HG03354 (cell line): ENCODE measurements at regions not wholly inside any gene's neighbourhood (a gene's known extent, or its start where the extent isn't known, plus 50 kb on each side); places are given as distances from the start of the nearest gene placed in this dataset.

Source experiments
- ATAC-seq: cut with Tn5 transposase; IDR thresholded peaks from one replicate; pipeline ENCODE4 v1.9.1; 2021; ENCODE audit warnings: mild to moderate bottlenecking; ENCODE audit not compliant: unreplicated experiment, poor library complexity, severe bottlenecking

DNA sequence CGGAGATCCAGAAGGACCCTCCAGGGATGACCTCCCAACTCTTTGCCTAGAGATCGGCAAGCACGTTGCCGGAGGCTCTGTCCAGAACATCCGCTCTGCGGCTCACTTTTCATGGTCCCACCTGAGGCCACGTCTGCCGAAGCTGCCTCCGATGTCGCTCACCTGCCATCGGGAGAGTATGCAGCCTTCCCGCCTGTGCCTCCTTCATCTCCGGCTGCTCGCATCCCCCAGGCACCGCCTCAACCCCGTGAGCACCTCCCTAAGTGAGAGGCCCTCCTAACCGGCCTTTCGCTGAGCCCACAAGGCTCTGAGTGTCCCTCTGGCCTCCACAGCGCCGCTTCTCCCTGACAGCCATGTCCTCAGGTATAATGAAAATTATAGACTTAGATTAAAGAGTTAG, 275.1 kb downstream of the EFNB2 start:
- ATAC-seq: no peak

DNA sequence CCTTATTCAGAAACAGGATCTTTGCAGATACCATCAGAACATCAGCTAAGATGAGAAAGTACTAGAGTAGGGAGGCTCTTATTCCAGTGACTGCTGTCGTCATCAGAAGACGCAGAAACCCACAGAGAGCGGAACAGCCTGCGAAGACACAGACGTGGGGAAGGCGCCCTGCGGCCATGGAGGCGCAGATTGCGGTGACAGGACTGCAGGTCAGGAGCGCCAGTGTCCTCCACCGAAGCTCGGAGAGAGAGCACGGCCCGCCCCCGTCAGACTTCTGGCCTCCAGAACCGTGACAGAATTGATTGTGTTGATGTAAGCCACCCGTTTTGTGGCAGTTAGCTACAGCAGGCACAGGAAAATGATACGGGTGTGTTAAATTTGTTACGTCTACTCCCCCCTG, 275.5 kb downstream of the EFNB2 start:
- ATAC-seq: no peak

- ATAC-seq: no peak
Observed at GRCh38 chr13:106246666-106247188, 288.7 kb downstream of the EFNB2 start.

DNA sequence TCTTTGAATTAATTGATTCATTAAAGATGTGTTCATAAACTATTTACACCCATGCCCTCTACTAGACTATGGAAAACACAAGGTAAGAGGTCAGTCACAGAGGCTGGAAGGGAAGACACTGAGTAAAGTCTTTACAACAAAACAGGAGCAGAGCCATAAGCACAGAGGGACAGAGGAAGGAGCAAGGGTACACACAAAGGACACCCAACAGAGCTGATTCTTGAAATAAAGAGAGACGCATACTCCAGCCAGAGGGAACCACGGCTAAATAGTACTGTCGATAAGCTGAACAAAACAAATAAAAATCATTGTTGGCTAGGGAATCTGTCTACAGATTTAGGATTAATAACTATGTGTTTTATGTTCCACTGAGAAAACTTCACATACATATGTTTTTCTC, 289.2 kb downstream of the EFNB2 start:
- no peak for ATAC-seq

DNA sequence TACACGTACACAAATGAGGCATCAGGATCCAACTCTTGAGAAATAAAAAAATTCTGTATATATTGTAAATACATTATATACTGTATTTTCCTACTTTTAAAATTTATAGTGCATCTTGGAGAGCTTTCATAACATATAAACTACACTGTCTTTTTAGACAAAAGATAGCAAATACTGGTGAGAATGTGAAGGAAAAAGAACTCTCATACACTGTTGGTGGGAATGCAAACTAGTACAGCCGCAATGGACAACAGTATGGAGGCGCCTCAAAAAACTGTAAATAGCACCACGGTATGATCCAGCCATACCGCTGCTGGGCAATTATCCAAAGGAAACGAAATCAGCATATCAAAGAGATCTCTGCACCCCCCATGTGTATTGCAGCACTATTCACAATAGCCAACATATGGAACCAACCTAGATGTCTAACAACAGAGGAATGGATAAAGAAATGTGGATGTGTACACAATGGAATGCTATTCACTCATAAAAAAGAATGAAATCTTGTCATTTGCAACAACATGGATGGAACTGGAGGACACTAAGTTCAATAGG, 292.4 kb downstream of the EFNB2 start:
- no peak for ATAC-seq

DNA sequence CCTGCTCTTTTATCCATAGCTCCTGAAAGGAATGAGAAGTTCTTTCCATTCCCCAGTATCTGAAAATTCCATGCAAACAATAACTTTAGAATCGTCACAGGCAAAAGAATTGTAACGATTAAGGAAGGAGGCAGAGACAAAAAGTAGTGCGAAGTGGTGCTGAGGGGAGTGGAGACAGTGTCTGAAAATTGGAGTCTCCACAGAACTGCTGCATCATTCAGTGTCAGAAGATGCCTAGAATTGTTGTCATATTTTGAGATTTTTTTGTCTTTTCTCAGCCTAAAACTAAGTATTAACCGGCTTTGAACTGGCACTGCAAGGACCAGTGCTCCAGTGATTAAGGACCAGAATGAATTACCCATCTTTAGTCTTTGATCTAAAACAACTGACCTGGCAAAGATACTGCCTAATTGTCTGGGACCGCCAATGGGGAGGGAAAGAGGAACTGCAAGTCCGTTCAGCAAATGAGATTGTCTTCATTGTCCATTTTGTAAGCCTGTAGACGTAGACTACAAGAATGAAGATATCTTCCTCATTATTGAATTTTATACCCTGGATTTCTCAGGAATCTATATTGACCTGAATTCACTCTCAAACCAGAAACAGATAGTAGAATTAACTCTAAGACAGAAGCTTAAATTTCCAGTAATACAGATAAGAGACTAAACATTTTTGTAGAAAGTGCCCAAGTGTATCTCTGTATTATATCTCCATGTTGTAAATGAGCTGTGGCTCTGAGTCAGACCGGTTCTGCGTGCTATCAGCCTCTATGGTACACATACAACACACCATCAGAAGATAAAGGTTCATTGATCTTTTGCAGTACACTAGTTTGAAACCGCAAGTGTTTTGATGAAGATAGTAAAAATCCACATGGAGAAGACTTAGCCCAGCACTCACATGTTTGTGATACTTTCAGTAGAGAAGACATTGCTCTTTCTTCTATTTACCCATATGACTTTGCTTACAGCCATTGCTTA, 293.2 kb downstream of the EFNB2 start:
- no peak for ATAC-seq

- ATAC-seq: no peak
Observed at GRCh38 chr13:106238690-106239089, 296.8 kb downstream of the EFNB2 start.

GRCh38 chr13:106234636-106235035, 300.8 kb downstream of the EFNB2 start:
- ATAC-seq: no peak

DNA sequence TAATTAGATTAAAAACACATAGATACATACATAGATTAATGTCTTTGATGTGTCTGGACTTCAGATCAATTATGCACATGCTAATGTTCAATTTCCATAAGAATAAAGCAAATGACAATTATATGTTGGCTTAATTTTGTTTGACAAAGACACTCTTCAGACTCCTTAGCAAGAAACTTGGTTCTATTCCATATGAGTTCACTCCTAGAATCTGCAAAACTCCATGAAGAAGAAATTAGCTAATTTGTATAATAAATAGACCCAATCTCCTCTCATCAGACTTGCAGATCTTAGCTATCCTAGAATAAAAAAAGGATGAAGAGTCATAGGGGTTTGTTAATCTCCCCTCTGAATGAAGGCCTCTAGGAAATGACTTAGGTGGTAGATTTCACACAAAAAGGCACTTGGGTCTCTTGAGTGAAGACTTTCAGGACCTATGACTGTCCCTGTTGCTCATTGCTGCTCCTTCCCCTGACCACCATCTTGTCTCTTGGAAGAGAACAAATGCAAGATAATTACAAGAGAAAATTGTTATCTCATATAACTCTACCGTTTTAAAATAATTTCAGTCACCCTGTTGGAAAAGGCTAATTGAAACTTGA, 302.2 kb downstream of the EFNB2 start:
- no peak for ATAC-seq

DNA sequence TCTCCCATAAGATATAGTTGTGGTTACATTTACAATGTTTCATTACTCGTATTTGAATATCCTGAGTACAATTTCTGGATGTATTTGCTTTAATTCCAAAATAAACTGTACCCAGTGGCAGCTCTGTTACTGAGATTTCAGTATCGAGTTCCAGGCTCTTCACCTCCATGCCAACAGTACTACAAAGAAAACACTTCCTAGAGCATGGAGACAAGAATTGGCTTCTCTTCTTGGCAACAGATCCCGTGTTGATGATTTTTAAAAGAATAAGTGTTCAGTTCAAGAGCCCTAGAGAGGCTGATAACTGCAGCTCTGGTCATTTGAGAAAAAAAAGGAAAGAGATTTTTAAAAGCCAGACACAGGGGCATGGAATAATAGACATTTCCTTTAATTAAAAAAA, 302.8 kb downstream of the EFNB2 start:
- ATAC-seq: no peak

GRCh38 chr13:106230450-106230849, 305.0 kb downstream of the EFNB2 start:
- no peak for ATAC-seq

- no peak for ATAC-seq
Observed at GRCh38 chr13:106225126-106225525, 310.3 kb downstream of the EFNB2 start.

DNA sequence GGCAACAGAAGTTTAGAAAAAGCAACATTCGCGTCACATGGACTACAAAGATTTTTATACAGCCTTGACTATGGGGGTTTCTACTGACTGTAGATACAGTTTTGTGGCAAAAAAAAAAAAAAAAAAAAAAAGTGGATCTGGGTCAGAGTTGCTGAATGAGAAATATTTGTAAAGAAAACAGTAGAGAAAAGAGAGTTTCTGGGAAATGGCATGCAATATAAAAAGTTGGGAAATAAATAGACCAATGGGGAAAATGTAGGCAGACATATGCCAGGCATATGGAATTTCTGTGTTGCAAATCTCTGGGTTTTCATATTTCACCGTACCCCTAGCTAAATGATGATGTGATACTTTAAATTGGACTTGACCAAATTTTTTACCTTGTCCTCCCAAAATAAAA, 315.3 kb downstream of the EFNB2 start:
- ATAC-seq: no peak

GRCh38 chr13:106213028-106213757, 322.3 kb downstream of the EFNB2 start:
- no peak for ATAC-seq

GRCh38 chr13:106212386-106213010, 323.0 kb downstream of the EFNB2 start:
- no peak for ATAC-seq

DNA sequence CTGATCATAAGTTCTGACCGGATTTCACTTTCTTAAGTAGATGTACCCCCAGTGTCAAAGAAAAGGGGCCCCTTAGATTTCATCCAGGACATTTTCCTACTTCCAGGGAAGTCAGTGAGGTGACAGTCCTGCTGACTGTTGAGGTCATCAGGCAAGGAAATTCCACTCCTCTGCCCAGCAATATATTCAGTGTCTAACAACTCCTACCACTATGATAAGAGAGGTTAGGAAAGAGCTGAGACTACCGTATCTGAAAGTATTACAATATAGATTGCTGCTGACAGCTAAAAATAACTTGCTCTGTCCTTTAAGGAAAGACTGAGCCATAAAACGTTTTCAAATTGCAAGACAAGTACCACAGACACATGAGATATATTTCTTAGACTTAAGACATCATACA, 325.1 kb downstream of the EFNB2 start:
- no peak for ATAC-seq

GRCh38 chr13:106205871-106206270, 329.6 kb downstream of the EFNB2 start:
- ATAC-seq: no peak

GRCh38 chr13:106197496-106197895, 338.0 kb downstream of the EFNB2 start:
- no peak for ATAC-seq

DNA sequence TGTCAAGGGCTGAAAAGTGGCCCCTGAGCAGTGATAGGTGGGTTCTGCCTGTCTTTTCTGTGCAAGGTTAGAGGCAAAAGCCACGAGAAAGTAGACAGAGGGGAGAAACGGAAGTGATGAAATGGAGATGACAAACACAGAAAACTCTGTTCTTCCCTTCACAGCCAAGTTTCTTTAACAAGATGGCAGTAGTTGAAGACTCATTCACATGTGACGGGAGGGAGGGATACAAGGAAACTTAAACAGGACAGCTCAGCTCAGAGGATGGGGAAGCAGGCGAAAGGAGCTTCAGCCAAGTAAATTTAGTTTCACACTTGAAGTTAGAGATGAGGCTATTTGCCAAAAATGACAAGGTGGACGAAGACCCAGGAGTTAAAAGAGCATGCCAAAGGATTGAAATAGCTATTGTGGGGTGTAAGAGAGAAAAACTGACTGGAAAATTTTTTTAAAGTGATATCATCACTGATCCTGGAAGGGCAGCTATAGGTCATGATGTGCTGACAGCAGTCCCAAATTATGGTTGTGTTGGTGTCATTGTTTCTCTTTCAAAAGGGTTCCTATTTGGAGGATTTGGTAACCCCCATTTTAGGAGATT, 347.9 kb downstream of the EFNB2 start:
- ATAC-seq: no peak
